K562 (cell line): ENCODE measurements at regions not wholly inside any gene's neighbourhood (a gene's known extent, or its start where the extent isn't known, plus 50 kb on each side); places are given as distances from the start of the nearest gene placed in this dataset.

Experiments
- EZH2 ChIP-seq: IDR thresholded peaks from 2 replicates; pipeline ENCODE4 v1.6.1; 2012; ENCODE audit warnings: low read depth, mild to moderate bottlenecking, inconsistent platforms, low read length, borderline replicate concordance
- HMG20A ChIP-seq: fragments of 450-650 bp; formaldehyde crosslinking; conservative IDR thresholded peaks from 2 replicates; pipeline ENCODE4 v1.4.0; 2020; ENCODE audit warnings: mild to moderate bottlenecking, mixed read lengths
- TOE1 ChIP-seq, 2 experiments: fragments of 450-650 bp in 1 of 2; sonication (generic) in 1 of 2; formaldehyde crosslinking in 1 of 2; IDR thresholded peaks; 2 replicates each; pipeline versions ENCODE4 v1.7.1 to v1.8.0; 2016 to 2022; ENCODE audit warnings: borderline replicate concordance in 2 of 2, mild to moderate bottlenecking in 2 of 2, antibody characterized with exemption in 1 of 2, inconsistent platforms in 1 of 2, low read depth in 1 of 2, missing genetic modification reagents in 1 of 2, moderate library complexity in 1 of 2
- TF ChIP-seq, protein P1 (sequence below): sonication (generic); formaldehyde crosslinking; IDR thresholded peaks from 2 replicates; pipeline ENCODE4 v1.8.1; 2022; ENCODE audit warnings: missing genetic modification reagents

- TF ChIP-seq TOE1 (IDR thresholded peaks at IDR 0.05; ENCODE audit: borderline replicate concordance) (no peak), TOE1 (CRISPR knock-in tag; IDR thresholded peaks at IDR 0.05; ENCODE audit: borderline replicate concordance, low read depth) (no peak), HMG20A (CRISPR knock-in tag) (no peak), EZH2 (no peak)
- TF ChIP-seq, protein P1, sequence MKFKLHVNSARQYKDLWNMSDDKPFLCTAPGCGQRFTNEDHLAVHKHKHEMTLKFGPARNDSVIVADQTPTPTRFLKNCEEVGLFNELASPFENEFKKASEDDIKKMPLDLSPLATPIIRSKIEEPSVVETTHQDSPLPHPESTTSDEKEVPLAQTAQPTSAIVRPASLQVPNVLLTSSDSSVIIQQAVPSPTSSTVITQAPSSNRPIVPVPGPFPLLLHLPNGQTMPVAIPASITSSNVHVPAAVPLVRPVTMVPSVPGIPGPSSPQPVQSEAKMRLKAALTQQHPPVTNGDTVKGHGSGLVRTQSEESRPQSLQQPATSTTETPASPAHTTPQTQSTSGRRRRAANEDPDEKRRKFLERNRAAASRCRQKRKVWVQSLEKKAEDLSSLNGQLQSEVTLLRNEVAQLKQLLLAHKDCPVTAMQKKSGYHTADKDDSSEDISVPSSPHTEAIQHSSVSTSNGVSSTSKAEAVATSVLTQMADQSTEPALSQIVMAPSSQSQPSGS (CRISPR knock-in tag): no peak
These were observed 56.5 kb upstream of the IGLL5 start for GRCh38 chr22:22830957-22831688.
